OCI-LY3 (cell line): ENCODE measurements at regions not wholly inside any gene's neighbourhood (a gene's known extent, or its start where the extent isn't known, plus 50 kb on each side); places are given as distances from the start of the nearest gene placed in this dataset.

ENCODE experiments used
- H2AFZ ChIP-seq: fragments of 200-600, 300-600 bp; shearing (Covaris generic); 2 replicates; pipeline ENCODE4 v1.6.0; 2014; ENCODE audit warnings: antibody characterized with exemption, low read depth, low read length
- H3K27ac ChIP-seq: fragments of 200-600, 300-600 bp; sonication (generic); 2 replicates; pipeline ENCODE4 v1.5.1; 2014; ENCODE audit warnings: mild to moderate bottlenecking, low read length, moderate library complexity, mixed read lengths
- H3K27me3 ChIP-seq: fragments of 200-600, 300-600 bp; sonication (generic); 2 replicates; pipeline ENCODE4 v1.6.1; 2014; ENCODE audit warnings: low read depth, low read length, mixed read lengths
- H3K36me3 ChIP-seq: fragments of 200-600, 300-600 bp; sonication (generic); replicated peaks from 2 replicates; pipeline ENCODE3; 2014; ENCODE audit warnings: low read depth, low read length, mixed read lengths
- H3K4me1 ChIP-seq: fragments of 300-600, 200-600 bp; sonication (generic); 2 replicates; pipeline ENCODE4 v1.6.1; 2014; ENCODE audit warnings: low read length, mixed read lengths
- H3K4me2 ChIP-seq: fragments of 200-600, 300-600 bp; sonication (generic); 2 replicates; pipeline ENCODE4 v1.6.1; 2014; ENCODE audit warnings: low read length, mixed read lengths
- H3K4me3 ChIP-seq: fragments of 300-600, 200-600 bp; sonication (generic); 2 replicates; pipeline ENCODE4 v1.5.1; 2014; ENCODE audit warnings: antibody characterized with exemption, mild to moderate bottlenecking, low read length, moderate library complexity
- H3K79me2 ChIP-seq: fragments of 300-600, 200-600 bp; shearing (Covaris generic); 2 replicates; pipeline ENCODE4 v1.6.1; 2014; ENCODE audit warnings: mild to moderate bottlenecking, low read length, mixed read lengths
- H3K9ac ChIP-seq: fragments of 300-600, 200-600 bp; shearing (Covaris generic); 2 replicates; pipeline ENCODE4 v1.6.0; 2014; ENCODE audit warnings: mild to moderate bottlenecking, low read length, moderate library complexity
- H3K9me3 ChIP-seq: fragments of 200-600, 300-600 bp; shearing (Covaris generic); 2 replicates; pipeline ENCODE4 v1.6.1; 2014; ENCODE audit warnings: low read length, mixed read lengths; ENCODE audit not compliant: insufficient read depth
- H4K20me1 ChIP-seq: fragments of 200-600, 300-600 bp; sonication (generic); 2 replicates; pipeline ENCODE4 v1.6.1; 2016; ENCODE audit warnings: low read length, mixed read lengths; ENCODE audit not compliant: insufficient read depth
- CTCF ChIP-seq: fragments of 200-600, 300-600 bp; sonication (generic); IDR thresholded peaks from 2 replicates; pipeline ENCODE4 v1.5.1; 2014; ENCODE audit warnings: antibody characterized with exemption, low read length, low read depth
- EZH2phosphoT487 ChIP-seq: fragments of 200-600 bp; shearing (Covaris generic); IDR thresholded peaks from 2 replicates; pipeline ENCODE4 v1.6.1; 2018; ENCODE audit warnings: antibody characterized with exemption, mixed run types, low read depth

GRCh38 chr5:38742821-38743220 lies 103.0 kb upstream of the OSMR start:
- Histone ChIP-seq H3K4me2 (no peak overlapping the region), H3K36me3 (no peaks in the 10 kb centered on the region), H3K27me3 (no peaks in the 10 kb centered on the region; the same call in 1 of the 2 replicates), H3K4me3 (no peak overlapping the region), H3K9ac (no peak overlapping the region), H3K27ac (no peak overlapping the region), H4K20me1 (no peaks in the 10 kb centered on the region), H2AFZ (no peak overlapping the region), H3K4me1 (no peaks in the 10 kb centered on the region), H3K79me2 (no peaks in the 10 kb centered on the region), H3K9me3 (no peaks in the 10 kb centered on the region)
- TF ChIP-seq CTCF (no peak), EZH2phosphoT487 (no peak)

- TF ChIP-seq CTCF (no peak), EZH2phosphoT487 (no peak)
- Histone ChIP-seq H3K36me3 (no peaks in the 10 kb centered on the region), H3K79me2 (no peaks in the 10 kb centered on the region), H3K9ac (no peak overlapping the region), H2AFZ (no peak overlapping the region), H3K27me3 (no peaks in the 10 kb centered on the region; the same call in 1 of the 2 replicates), H3K4me1 (no peaks in the 10 kb centered on the region), H3K4me3 (no peak overlapping the region), H4K20me1 (no peaks in the 10 kb centered on the region), H3K4me2 (no peak overlapping the region), H3K27ac (no peak overlapping the region), H3K9me3 (no peaks in the 10 kb centered on the region)
These were observed 102.2 kb upstream of the OSMR start for GRCh38 chr5:38743562-38743961.

GRCh38 chr5:38745836-38746732 lies 99.7 kb upstream of the OSMR start:
- Histone ChIP-seq H3K27ac (no peak overlapping the region), H3K9ac (no peak overlapping the region), H3K9me3 (no peaks in the 10 kb centered on the region), H4K20me1 (no peaks in the 10 kb centered on the region), H3K4me2 (no peak overlapping the region), H3K27me3 (peaks cover 3% of the 10 kb centered on the region; the same call in 1 of the 2 replicates), H3K36me3 (no peaks in the 10 kb centered on the region), H3K4me1 (no peaks in the 10 kb centered on the region), H3K79me2 (no peaks in the 10 kb centered on the region), H3K4me3 (no peak overlapping the region), H2AFZ (no peak overlapping the region)
- TF ChIP-seq EZH2phosphoT487 (no peak), CTCF (no peak)

GRCh38 chr5:38749861-38750260 lies 96.0 kb upstream of the OSMR start:
- H3K36me3 ChIP-seq = no peaks in the 10 kb centered on the region
- no peaks in the 10 kb centered on the region for H3K9me3 ChIP-seq
- no peak overlapping the region for H3K9ac ChIP-seq
- no peaks in the 10 kb centered on the region for H3K79me2 ChIP-seq
- no peak for TF ChIP-seq EZH2phosphoT487
- TF ChIP-seq CTCF = no peak
- H3K4me1 ChIP-seq = no peaks in the 10 kb centered on the region
- H3K4me2 ChIP-seq = no peak overlapping the region
- no peaks in the 10 kb centered on the region for H4K20me1 ChIP-seq
- H3K27me3 ChIP-seq = peaks cover 3% of the 10 kb centered on the region; the same call in 1 of the 2 replicates
- H2AFZ ChIP-seq = no peak overlapping the region
- H3K4me3 ChIP-seq = no peak overlapping the region
- no peak overlapping the region for H3K27ac ChIP-seq
